H9 (cell line): ENCODE measurements at regions not wholly inside any gene's neighbourhood (a gene's known extent, or its start where the extent isn't known, plus 50 kb on each side); places are given as distances from the start of the nearest gene placed in this dataset.

Experiments used
- DNase-seq: peaks from one replicate; pipeline ENCODE4 v3.0.0-alpha.2; 2017
- H2AFZ ChIP-seq: one replicate; pipeline ENCODE4 v1.6.1; 2013; ENCODE audit warnings: mild to moderate bottlenecking, low read length, control low read depth, moderate library complexity
- H2AK5ac ChIP-seq: 2 replicates; pipeline ENCODE4 v1.6.1; 2013; ENCODE audit warnings: low read length, control low read depth, mixed read lengths; ENCODE audit not compliant: insufficient read length
- H2BK120ac ChIP-seq: one replicate; pipeline ENCODE4 v1.6.1; 2013; ENCODE audit warnings: low read depth, mild to moderate bottlenecking, low read length, control low read depth, inconsistent platforms; ENCODE audit not compliant: poor library complexity, severe bottlenecking
- H2BK12ac ChIP-seq: 2 replicates; pipeline ENCODE4 v1.6.1; 2013; ENCODE audit warnings: low read length, control low read depth, mixed read lengths, low read depth; ENCODE audit not compliant: insufficient read length
- H2BK15ac ChIP-seq: 2 replicates; pipeline ENCODE4 v1.6.1; 2013; ENCODE audit warnings: low read depth, low read length, control low read depth
- H2BK20ac ChIP-seq: one replicate; pipeline ENCODE4 v1.6.1; 2013; ENCODE audit warnings: low read depth, mild to moderate bottlenecking, low read length, control low read depth, inconsistent platforms; ENCODE audit not compliant: poor library complexity, severe bottlenecking
- H2BK5ac ChIP-seq: 2 replicates; pipeline ENCODE4 v1.6.1; 2013; ENCODE audit warnings: low read length, control low read depth, mixed read lengths; ENCODE audit not compliant: insufficient read length
- H3K14ac ChIP-seq: 2 replicates; pipeline ENCODE4 v1.6.1; 2013; ENCODE audit warnings: low read length, control low read depth; ENCODE audit not compliant: insufficient read depth
- H3K18ac ChIP-seq: 2 replicates; pipeline ENCODE4 v1.6.1; 2013; ENCODE audit warnings: low read depth, mild to moderate bottlenecking, mixed read lengths, low read length, control low read depth; ENCODE audit not compliant: insufficient read length
- H3K23ac ChIP-seq: 2 replicates; pipeline ENCODE4 v1.6.1; 2013; ENCODE audit warnings: low read length, control low read depth, mixed read lengths, low read depth; ENCODE audit not compliant: insufficient read length
- H3K23me2 ChIP-seq: 2 replicates; pipeline ENCODE4 v1.6.1; 2013; ENCODE audit warnings: low read depth, mild to moderate bottlenecking, mixed read lengths, low read length, control low read depth; ENCODE audit not compliant: insufficient read length, poor library complexity, severe bottlenecking
- H3K27ac ChIP-seq: 2 replicates; pipeline ENCODE4 v1.5.1; 2013; ENCODE audit warnings: low read length, control low read depth, mixed read lengths, low read depth; ENCODE audit not compliant: insufficient read length
- H3K27me3 ChIP-seq: 2 replicates; pipeline ENCODE4 v1.6.1; 2013; ENCODE audit warnings: low read length, control low read depth, inconsistent platforms; ENCODE audit not compliant: insufficient read depth
- H3K4ac ChIP-seq: 2 replicates; pipeline ENCODE4 v1.6.1; 2013; ENCODE audit warnings: low read depth, mild to moderate bottlenecking, control low read depth, inconsistent platforms, low read length, moderate library complexity
- H3K4me1 ChIP-seq: 2 replicates; pipeline ENCODE4 v1.6.1; 2013; ENCODE audit warnings: low read length, control low read depth, inconsistent platforms; ENCODE audit not compliant: insufficient read depth
- H3K4me2 ChIP-seq: 2 replicates; pipeline ENCODE4 v1.6.1; 2013; ENCODE audit warnings: low read length, control low read depth, mixed read lengths; ENCODE audit not compliant: insufficient read length, insufficient read depth
- H3K56ac ChIP-seq: 2 replicates; pipeline ENCODE4 v1.6.1; 2013; ENCODE audit warnings: low read depth, mild to moderate bottlenecking, mixed read lengths, low read length, control low read depth; ENCODE audit not compliant: insufficient read length
- H3K79me1 ChIP-seq: 2 replicates; pipeline ENCODE4 v1.6.1; 2013; ENCODE audit warnings: low read depth, mild to moderate bottlenecking, moderate library complexity, low read length, control low read depth, inconsistent platforms; ENCODE audit not compliant: insufficient read depth, poor library complexity, severe bottlenecking
- H3K79me2 ChIP-seq: 2 replicates; pipeline ENCODE4 v1.6.1; 2013; ENCODE audit warnings: low read length, control low read depth, inconsistent platforms; ENCODE audit not compliant: insufficient read depth
- H3K9ac ChIP-seq: 2 replicates; pipeline ENCODE4 v1.6.1; 2013; ENCODE audit warnings: low read length, control low read depth, mixed read lengths; ENCODE audit not compliant: insufficient read length; ENCODE audit errors: extremely low read depth
- H3K9me3 ChIP-seq: one replicate; pipeline ENCODE4 v1.6.1; 2013; ENCODE audit warnings: low read depth, low read length, inconsistent platforms; ENCODE audit not compliant: control insufficient read depth
- H3T11ph ChIP-seq: one replicate; pipeline ENCODE4 v1.6.1; 2013; ENCODE audit warnings: mild to moderate bottlenecking, low read length, control low read depth, inconsistent platforms
- H4K20me1 ChIP-seq: one replicate; pipeline ENCODE4 v1.6.1; 2013; ENCODE audit not compliant: control insufficient read depth, insufficient read length, insufficient read depth
- H4K5ac ChIP-seq: 2 replicates; pipeline ENCODE4 v1.6.1; 2013; ENCODE audit warnings: low read depth, mild to moderate bottlenecking, mixed read lengths, low read length, control low read depth; ENCODE audit not compliant: insufficient read length
- H4K8ac ChIP-seq: replicated peaks from 2 replicates; pipeline ENCODE4 v1.6.1; 2013; ENCODE audit warnings: low read length, control low read depth, mixed read lengths, low read depth; ENCODE audit not compliant: insufficient read length
- H4K91ac ChIP-seq: 2 replicates; pipeline ENCODE4 v1.6.1; 2013; ENCODE audit warnings: low read depth, mild to moderate bottlenecking, moderate library complexity, mixed read lengths, low read length, control low read depth; ENCODE audit not compliant: insufficient read length
- H3K27ac Mint-ChIP-seq, 3 experiments: 2 replicates in 2 of 3; 3 replicates in 1 of 3; pipeline ENCODE4 v1.8.0; 2020 to 2021; ENCODE audit warnings: mixed read lengths in 3 of 3, mild to moderate bottlenecking in 1 of 3, moderate library complexity in 1 of 3
- H3K27me3 Mint-ChIP-seq: 2 replicates; pipeline ENCODE4 v1.8.0; 2021; ENCODE audit warnings: low read depth, mild to moderate bottlenecking, moderate library complexity, mixed read lengths
- H3K36me3 Mint-ChIP-seq, 3 experiments: 2 replicates in 2 of 3; 3 replicates in 1 of 3; pipeline ENCODE4 v1.8.0; 2020 to 2021; ENCODE audit warnings: low read depth in 3 of 3, mixed read lengths in 3 of 3; ENCODE audit not compliant: insufficient read depth in 1 of 3
- H3K4me1 Mint-ChIP-seq, 2 experiments: 2 replicates each; pipeline ENCODE4 v1.8.0; 2020; ENCODE audit warnings: mixed read lengths in 2 of 2
- H3K4me3 Mint-ChIP-seq, 2 experiments: 2 replicates in 1 of 2; 3 replicates in 1 of 2; pipeline ENCODE4 v1.8.0; 2020 to 2021; ENCODE audit warnings: mild to moderate bottlenecking in 2 of 2, mixed read lengths in 2 of 2, moderate library complexity in 1 of 2
- H3K9me3 Mint-ChIP-seq, 2 experiments: 2 replicates in 1 of 2; 3 replicates in 1 of 2; pipeline ENCODE4 v1.8.0; 2020; ENCODE audit warnings: mild to moderate bottlenecking in 2 of 2, mixed read lengths in 2 of 2, moderate library complexity in 1 of 2
- CTCF ChIP-seq: fragments of 200-600 bp; sonication (generic); conservative IDR thresholded peaks from 3 replicates; pipeline ENCODE4 v1.8.0; 2021; ENCODE audit warnings: antibody characterized with exemption, mild to moderate bottlenecking
- WGBS: extraction: QIAGEN DNeasy Blood & Tissue Kit; methylation state at CpG from one replicate; pipeline ENCODE4 v1.1.7; 2013; ENCODE audit warnings: missing lambda C conversion rate, low lambda C conversion rate, mixed read lengths; ENCODE audit not compliant: insufficient read length; ENCODE audit errors: extremely low coverage; 5-methylcytosine and 5-hydroxymethylcytosine counted together

GRCh38 chr4:36508394-36508793 lies 227.0 kb downstream of the DTHD1 start:
- Histone ChIP-seq H3K18ac (no peak overlapping the region), H2BK120ac (no peak overlapping the region), H3K4me1 (peaks cover 2% of the 10 kb centered on the region; the same call in 1 of the 2 replicates), H2BK20ac (no peak overlapping the region), H4K5ac (no peak overlapping the region), H2BK15ac (no peak overlapping the region), H4K91ac (no peak overlapping the region), H3K27me3 (no peaks in the 10 kb centered on the region), H3K79me1 (no peaks in the 10 kb centered on the region), H3T11ph (no peak overlapping the region), H3K14ac (no peak overlapping the region), H2BK12ac (no peak overlapping the region), H3K23me2 (no peaks in the 10 kb centered on the region), H3K9me3 (no peaks in the 10 kb centered on the region), H3K27ac (no peak overlapping the region), H4K8ac (no peak overlapping the region), H3K79me2 (no peaks in the 10 kb centered on the region), H3K9ac (no peak overlapping the region), H2BK5ac (no peak overlapping the region), H3K4ac (no peak overlapping the region), H2AK5ac (no peak overlapping the region), H4K20me1 (no peaks in the 10 kb centered on the region), H3K56ac (no peak overlapping the region), H2AFZ (no peak overlapping the region), H3K4me2 (no peak overlapping the region), H3K23ac (no peak overlapping the region)
- no peak overlapping the region for H3K4me3 Mint-ChIP-seq
- H3K4me1 Mint-ChIP-seq = peaks cover 3 to 9% of the 10 kb centered on the region in 2 experiments; a peak in 2 of 4 replicates
- H3K36me3 Mint-ChIP-seq = no peaks in the 10 kb centered on the region; a peak in 1 of 7 replicates
- no peaks in the 10 kb centered on the region for H3K27me3 Mint-ChIP-seq
- WGBS = no CpG with 5 or more reads among the region's 2 CpGs
- H3K27ac Mint-ChIP-seq = no peak overlapping the region
- no peak for TF ChIP-seq CTCF
- H3K9me3 Mint-ChIP-seq = 0 out of 5 replicates have a peak, but pooled peaks cover 0 to 3% of the 10 kb centered on the region in 2 experiments
- no peak for DNase-seq
